Inferior parietal cortex (tissue), 1 donor: ENCODE measurements at regions not wholly inside any gene's neighbourhood (a gene's known extent, or its start where the extent isn't known, plus 50 kb on each side); places are given as distances from the start of the nearest gene placed in this dataset.

Experiments
- DNase-seq: peaks from one replicate; pipeline ENCODE4 v3.0.0-alpha.2; 2016; ENCODE audit errors: extremely low spot score

DNA sequence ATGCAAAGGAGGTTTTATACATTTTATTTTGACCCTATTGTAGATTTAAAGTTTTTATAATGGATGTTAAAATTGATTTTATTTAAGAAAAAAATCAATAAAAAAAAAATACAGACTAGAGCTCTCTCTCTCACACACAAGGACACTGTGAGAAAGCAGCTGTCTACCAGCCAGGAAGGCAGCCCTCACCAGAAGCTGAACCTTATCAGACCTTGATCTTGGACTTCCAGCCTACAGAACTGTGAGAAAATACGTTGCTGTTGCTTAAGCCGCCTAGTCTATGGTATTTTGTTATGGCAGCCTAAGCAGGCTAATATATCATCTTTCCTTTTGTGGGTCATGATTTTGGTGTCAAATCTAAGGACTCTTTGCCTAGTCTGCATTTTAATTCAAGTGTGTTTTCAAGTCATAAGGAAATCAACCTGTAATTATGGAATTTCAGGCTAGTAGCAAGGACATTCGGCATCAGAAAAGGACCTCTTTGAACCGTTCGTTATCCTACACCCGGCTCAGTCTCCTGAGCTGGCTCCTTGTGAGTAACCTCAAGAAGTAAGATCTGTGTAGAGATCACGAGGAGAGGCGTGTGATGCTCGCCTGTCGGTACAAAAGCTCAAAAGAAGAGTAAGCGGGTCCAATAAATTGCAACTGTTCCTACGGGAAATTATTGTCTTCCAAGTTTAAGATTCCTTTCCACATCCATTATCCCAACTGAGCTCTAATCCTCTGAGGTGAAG, 98.2 kb downstream of the PDCL3 start:
- no peak for DNase-seq

DNA sequence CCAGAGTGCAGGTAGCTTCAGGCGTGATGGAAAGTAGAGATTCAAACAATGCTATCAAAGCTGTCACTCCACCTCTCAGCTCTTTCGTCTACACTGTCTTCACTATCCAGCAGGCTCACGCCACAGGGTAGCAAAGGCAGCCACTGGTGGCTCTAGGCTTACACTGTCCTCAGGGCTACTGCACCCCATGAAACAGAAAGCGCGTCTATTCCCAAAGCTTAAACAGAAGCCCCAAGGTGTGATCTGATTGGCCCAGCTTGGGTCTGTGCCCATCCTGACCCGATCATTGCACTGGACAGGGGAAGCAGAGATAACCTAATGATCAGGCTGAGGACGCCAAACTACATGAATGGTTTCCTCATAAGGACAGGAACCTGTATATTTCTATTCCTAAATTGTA, 100.1 kb downstream of the PDCL3 start:
- DNase-seq = no peak

DNA sequence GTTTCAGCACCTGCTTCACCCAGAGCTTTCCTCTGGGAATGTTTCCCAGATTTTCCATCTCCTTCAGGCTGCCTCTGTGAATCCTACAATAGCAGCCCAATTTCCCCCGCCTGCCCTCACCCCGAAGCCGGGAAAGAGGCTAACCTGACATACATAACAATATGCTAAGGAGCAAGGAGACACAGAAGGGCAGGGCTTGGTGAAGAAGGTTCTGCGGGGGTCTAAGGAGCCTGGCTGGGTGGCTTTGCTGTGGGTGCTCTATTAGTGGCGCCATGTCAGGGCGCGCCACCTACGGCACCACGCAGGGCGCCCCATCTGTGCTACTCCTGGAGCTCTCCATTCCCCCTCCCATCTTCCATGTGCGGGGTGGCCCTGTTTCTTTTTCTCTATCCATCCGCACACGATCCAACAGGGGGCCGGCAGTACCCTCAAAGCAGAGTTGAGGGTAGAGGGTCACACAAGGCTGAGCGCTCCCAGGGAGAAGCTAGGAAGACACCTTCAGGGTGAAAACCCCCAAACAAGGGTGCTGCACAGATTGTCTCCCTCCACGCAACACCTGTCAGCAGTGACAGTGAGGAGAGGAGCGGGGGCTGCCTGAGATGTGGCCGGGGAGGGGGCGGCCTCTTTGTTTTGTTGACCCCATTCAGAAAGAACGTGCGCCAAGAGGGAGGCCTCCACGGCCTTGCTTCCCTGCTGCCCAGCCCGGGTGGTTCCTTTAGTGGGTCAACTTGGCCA, 101.4 kb downstream of the PDCL3 start:
- no peak for DNase-seq

DNA sequence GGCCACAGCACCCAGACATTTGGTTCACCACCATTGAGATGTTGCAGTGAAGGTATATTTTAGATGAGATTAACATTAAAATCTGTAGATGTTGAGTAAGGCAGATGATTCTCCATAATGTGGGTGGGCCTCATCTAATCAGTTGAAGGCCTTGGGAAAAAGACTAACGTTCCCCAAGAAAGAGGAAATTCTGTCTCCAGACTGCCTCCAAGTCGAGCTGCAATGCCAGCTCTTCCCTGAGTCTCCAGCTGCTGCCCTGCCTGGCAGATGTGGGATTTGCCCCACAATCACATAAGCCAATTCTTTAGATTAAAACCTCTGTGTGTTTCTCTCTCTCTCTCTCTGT, 101.9 kb downstream of the PDCL3 start:
- DNase-seq = no peak

DNA sequence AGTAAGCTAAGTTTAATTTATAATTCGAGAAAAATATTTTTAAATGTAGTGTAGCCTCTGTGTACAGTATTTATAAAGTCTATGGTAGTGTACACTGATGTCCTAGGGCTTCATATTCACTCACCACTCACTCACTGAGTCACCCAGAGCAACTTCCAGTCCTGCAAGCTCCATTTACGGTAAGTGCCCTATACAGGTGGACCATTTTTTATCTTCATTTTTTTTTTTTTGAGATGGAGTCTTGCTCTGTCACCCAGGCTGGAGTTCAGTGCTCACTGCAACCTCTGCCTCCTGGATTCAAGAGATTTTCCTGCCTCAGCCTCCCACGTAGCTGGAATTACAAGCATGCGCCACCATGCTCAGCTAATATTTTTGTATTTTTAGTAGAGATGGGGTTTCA, 104.2 kb downstream of the PDCL3 start:
- no peak for DNase-seq

DNA sequence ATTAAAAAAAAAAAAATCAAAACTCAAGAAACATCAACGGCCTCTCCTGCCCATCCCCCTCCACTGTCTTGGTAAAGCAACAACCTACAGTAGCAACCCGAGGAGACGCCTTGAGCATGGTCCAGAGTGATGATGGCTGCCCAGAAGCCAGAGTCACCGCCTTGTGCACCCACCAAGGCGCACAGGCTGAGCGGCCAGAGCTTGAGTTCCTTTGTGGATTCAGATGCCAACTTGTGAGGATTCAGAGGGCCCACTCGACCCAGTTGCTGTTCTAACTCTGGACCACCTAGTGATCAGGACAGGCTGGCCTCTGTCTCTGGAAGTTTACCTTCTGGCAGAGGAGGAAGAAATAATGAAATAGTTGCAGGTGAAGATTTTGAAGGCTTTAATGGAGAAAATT, 105.0 kb downstream of the PDCL3 start:
- no peak for DNase-seq

DNA sequence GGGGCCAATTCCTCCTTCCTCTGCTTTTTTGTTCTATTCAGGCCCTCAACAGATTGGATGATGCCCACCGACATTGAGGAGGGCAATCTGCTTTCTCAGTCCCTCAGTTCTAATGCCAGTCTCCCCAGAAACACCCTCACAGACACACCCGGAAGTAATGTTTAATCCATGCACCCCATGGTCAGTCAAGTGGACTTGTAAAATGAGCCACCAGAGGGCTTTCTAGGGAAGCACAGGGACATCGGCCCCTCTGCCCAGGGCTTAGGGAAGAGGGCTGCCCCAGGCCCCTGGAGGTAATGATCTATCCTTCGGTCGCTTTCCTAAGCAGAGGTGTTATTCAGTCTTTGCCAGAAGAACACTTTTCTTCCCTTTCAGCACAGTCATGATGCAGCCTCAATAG, 107.4 kb downstream of the PDCL3 start:
- DNase-seq = no peak

DNA sequence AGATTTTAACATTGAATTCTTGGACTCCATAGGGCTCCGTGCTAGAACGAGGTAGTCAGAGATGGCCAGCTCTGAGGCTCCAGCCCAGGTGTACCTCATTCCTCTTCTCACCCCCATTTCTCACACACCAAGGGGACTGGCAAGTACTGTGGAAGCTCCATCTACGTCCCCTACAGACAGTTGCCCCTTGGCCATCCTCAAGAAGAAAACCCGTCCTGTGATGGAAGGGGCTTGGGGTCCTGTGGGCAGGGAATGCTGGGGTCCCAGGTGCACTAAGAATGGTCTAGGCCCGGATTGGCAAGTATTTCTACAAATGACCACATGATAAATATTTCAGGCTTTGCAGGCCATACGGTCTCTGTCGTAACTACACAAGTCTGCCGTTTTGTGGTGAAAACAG, 110.3 kb downstream of the PDCL3 start:
- no peak for DNase-seq

DNA sequence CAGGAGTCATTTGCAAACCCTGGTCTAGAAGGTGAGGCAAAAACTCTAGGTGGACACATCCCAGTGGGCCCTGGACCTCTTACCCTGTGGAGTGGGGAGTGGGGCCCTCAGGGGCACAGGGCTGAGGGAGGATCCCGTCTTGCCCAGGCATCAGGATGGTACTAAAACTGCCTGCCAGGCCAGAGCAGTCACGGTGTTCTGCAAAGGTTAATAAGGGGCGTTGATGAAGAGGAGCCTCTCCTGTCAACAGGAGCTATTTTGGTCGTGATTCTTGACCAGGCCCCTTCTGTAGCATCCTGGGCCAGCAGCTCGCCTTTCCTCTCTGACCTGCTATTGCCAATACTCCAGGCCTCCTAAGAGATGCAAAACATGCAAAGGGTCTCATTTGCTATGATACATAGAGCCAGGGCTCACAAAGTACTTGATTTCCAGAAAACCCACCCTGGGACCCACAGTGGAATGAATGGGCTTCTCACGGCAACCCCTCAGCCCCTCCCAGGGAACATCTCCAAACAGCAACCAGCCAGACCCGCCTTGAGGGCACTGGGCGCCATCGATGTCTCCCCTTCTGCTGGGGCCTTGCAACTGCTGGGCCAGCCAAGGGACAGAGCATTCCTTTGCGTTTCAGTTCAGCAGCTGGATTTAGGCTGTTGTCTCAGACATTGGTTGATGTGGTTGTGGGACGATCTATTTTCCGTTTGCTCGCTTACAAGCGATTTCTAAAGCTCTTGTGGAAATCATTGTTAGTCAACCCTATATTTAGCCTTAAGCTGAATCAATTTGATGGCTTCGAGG, 111.1 kb downstream of the PDCL3 start:
- DNase-seq = no peak

DNA sequence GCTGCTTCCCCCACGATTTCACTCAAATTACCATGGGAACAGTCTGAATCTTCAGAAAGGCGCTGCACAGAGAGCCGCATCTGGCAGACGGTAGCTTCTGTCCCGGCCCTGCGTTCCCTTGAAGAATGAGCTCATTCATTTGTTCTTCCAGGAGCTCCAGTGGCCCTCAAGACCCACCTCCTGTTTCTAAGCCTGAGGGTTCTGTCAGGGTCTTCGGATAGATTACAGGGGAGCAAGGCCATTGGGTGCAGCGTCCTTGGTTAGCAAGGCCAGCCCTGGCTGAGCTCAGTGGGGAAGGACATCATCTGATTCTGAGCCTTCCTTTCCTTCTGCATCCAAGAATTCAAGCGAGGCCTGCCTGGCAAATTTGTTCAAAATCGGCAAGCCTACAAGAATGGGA, 111.9 kb downstream of the PDCL3 start:
- DNase-seq = no peak

DNA sequence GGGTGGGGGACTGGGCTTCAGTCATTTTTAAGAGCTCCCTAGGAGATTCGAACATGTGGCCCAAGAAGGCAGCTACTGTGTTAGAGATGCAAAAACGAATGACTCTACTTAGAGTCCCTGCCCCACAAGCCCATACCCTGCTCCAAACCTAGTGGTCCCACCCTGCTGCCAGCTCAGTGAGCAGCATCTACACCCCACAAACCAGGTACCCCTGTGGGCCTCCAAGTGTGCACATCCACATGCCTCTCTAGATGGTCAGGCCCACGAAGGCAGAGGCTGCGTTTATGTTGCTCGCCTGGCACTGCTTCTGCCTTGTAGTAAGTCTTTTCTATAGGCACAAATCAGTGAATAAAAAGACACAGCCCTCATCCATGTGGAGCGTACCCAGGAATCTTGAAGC, 112.6 kb downstream of the PDCL3 start:
- DNase-seq = no peak

DNA sequence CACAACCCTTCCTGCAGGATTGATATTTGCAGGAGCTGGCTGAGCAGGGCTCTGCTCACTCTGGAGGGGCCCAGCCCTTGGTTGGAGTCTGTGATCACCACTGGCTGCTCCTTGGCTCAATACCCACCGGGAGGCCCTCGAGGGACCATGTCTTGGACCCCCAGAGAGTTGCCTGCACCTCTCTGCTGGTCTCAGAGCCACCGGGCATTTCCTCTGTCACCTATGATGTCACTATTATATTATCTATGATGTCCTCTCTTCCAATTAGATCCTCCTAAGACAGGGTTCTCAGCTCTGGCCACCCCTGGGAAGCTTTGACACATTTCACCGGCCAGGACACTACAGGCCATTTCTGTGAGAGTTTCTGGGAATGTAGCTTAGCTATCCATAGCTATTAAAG, 113.1 kb downstream of the PDCL3 start:
- DNase-seq = no peak

DNA sequence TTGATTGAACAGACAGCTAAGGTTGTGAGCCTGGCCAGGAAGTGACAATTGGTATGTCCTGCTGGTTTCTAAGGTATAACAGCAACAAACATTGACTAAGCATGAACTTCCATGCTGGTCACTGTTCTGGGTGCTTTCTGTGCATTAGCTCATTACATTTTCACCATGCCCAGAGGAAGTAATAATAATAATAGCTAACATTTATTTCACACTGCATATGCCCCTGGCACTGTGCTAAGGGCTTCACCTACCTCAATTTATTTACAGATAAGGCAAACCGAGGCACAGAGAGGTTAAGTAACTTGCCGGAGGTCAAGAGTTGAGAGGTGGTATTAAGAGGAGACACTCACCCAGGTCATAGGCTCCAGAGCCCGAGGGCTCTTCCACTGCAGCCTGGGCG, 113.6 kb downstream of the PDCL3 start:
- DNase-seq = no peak

DNA sequence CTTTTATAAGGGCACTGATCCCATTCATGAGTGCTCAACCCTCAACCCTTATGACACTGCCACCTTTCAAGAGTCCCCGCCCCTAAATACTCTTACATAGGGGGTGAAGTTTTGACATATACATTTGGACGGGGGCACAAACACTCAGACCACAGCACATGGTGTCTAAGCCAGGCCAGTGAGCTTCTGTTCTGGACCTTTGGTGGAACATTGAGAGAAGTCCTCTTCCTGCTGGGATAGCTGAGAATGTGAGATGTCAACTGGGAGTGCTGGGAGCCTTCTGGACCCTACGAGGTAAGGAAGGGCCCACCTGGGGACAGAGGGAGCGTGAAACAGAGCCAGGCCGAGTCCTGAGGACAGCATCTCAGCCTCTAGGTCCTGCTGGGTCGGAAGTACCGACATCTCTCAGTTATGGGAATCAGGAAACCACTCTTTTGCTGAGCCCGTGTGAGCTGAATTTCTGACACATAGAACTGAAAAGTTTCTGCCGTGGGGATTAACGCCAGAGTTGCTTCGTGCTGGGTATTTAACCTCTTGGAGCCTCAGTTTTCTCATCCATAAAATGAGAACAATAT, 114.9 kb downstream of the PDCL3 start:
- DNase-seq = no peak

DNA sequence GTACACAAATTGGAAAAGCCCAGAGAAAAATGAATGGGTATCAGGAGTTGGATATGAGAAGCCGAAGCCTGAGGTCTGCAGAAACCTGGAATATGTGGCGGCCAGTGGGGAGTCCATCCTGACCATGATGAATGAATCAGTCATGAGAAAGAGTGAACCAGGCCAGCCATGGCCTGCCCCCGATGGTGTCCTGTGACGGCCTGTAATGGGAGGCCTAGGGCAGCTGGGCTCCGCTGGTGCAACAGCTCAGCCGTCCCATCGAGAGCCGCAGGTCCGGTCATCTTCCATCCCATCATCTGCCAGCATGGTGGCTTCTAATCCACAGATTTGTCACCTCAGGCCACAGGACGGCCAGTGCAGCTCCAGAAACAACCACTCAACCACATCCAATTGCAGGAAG, 116.4 kb downstream of the PDCL3 start:
- DNase-seq = no peak

DNA sequence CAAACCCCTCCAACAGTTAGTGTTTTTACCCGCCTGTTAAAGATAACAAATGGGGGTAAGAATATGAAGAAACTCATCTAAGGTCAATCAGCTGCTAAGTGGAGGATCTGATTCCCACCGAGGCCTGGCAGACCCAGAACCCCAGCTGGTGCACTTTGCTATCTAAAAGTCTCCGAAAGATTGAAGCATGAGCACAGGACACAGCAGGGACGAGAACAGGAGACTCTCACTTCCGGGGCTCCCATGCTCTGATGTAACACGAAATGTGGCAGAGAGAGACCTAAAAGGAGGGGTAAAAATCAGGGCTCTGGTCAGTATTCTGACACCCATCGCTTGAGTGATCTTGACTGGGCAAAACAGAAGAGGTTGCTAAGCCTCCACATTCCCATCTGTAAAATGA, 119.7 kb downstream of the PDCL3 start:
- DNase-seq = no peak

DNA sequence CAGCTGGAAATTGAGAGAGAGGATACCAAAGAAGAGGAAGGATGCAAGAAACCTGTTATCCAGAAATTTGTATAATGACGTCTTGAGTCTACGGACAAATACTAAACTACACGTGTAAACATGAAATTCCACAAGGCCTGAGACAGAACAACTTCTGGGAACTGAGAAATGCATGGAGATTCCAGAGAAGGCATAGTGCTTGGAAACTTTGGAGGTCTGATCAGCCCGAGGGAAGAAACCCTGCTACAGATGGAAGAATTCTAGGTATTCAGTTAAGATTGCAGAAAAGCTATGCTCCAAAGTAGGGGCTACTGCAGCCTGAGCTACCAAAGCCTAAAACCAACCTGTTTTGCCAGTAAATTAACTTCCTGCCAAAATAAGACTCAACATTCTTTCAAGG, 120.4 kb downstream of the PDCL3 start:
- no peak for DNase-seq

DNA sequence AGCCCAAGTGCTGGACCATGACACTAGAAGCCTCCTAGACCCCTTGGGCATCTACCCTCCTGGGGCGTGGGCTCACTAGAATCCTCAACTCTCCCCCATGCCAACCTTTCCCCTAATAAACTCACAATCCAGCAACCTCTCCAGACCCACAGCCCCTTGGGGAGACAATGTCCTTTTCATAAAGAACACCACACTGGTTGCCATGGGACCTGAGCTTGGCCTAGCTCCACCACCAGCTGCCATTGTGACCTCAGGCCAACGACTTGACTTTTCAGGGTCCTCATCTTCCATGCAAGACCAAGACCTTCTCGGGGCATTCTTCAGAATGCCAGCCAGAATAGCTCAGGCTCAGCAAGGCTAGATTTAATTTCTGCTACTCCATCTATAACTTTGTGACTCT, 128.1 kb upstream of the NPAS2 start:
- no peak for DNase-seq

DNA sequence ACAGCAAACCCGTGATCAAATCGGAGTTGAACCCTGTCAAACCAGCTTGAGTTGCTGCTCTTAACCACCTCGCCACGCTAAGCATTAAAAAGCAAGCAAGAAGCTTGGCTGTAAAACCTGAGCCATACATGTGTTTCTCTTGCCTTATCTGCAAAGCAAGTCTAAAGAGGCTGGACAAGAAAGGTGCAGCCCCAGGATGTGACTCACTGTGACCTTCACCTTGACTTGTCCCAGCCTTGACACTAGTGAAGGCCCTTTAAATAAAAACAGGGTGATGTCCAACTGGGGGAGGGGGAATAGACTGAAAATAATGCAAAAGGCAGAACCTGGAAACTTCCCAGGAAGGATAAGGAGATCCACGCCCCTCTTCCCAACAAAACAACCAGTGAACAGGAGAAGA, 127.6 kb upstream of the NPAS2 start:
- DNase-seq = no peak

DNA sequence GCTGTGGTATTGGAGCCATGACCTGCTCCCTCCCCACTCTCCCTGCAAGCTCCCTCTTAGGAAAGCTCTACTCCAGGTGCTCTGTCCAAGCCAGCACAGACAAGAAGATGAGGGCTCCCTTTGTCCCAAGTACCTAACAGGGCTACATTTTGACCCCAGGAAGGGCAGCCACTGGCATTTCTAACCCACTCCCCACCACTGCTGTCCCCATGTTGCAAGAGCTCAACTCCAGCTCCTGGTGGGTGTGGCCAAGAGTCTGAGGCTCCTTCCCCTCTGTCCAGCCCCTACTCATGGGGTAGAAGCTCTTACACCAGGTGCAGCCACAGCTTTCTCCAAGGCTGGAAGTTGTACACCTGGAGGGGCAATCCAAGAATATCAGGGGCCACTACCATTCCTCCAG, 127.0 kb upstream of the NPAS2 start:
- no peak for DNase-seq

DNA sequence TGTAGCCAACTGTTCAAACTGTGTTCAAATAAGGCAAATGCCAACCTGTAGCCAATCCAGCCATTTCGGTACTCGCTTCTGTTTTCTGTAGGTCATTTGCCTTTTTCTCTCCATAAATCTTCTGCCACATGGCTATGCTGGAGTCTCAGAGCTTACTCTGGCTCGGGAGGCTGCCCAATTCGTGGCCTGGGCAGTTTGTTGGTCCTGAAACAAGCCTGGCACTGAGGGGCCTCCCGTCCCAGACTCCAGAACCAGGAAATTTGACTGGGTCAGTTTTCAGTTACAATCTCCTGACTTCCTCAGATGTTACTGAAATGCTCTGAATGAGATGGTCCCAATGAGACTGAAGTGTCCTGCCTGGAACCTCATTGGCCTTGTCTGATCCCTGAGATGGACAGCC, 120.8 kb upstream of the NPAS2 start:
- no peak for DNase-seq

DNA sequence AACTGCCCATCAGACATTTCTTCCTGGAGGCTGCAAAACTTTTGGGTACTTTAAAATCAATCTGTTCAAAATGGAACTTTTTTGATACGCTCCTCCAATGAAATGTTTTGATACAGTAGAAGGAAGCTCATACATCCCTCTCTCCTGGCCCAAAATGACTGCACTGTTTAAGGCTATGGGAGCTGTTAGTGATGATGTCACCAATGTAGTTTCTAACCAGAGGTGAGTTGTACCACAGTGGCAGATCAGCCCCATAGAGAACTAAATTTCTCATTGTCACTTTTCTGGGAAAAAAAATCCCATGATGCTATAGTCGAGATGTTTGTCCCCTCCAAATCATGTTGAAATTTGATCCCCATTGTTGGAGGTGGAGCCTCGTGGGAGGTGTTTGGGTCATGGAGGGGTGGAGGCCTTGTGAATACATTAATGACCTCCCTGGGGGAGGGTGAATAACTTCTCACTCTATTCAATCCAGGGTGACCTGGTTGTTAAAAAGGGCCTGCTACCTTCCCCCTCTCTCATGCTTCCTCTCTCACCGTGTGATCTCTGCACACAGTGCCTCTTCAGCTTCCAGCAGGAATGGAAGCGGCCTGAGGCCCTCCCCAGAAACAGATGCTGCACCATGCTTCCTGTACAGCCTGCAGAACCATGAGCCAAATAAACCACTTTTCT, 117.4 kb upstream of the NPAS2 start:
- DNase-seq = no peak
